ENCODE measurements at regions not wholly inside any gene's neighbourhood (a gene's known extent, or its start where the extent isn't known, plus 50 kb on each side); places are given as distances from the start of the nearest gene placed in this dataset.

DNA sequence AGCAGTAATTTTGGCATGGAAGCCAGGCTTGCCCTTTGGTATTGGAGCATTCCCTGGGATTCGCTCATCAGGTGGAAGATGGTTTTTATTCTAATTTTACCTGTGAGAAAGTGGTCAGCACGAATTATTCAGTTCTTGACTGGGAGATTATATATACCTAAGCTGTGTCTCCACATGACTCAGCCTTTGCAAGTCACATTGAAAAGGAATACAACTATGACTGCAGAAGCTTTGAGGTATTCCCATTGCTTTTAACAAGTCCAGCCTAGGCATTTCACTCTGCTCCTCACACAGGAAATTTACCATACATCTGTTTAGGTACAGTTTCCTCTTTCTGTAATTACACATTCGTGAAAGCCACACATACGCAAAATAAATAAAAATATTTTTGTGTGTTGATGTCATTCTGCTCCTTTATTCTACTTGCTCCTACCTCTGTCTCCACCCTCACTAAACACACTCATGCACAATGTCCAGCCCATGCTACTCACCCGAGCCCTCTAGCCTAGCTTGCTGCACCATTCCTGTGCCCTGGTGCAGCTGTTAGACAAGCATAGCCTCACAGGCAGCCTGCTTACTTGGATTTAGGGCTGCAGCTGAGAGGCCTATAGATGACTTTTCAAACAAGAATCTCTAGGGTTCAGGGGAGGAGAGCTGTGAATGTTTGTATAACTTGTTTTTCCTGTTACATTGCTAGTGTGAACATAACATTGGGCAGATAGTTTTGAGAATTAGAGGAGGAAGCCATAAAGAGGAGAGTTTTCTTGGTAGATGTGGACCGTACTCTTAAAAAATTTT, 504.4 kb upstream of the FAT1 start:
- DNase-seq, result no peak
- no peaks in the 10 kb centered on the region for H3K9me3 ChIP-seq (ENCODE audit: control insufficient read depth, low read length)
- H3K27ac ChIP-seq (ENCODE audit: low read depth in 1 of 2, low read length in 2 of 2), result no peak overlapping the region
- no peak for ATAC-seq (ENCODE audit: low FRiP score)
- no peaks in the 10 kb centered on the region for H3K4me1 ChIP-seq (ENCODE audit: control insufficient read depth in 1 of 2, insufficient read depth in 2 of 2, low read length in 2 of 2)
- H3K27me3 ChIP-seq (ENCODE audit: control insufficient read depth in 1 of 2, insufficient read depth in 2 of 2, low read length in 1 of 2), result no peaks in the 10 kb centered on the region
- 91 to 93% methylated on average over 6 of the region's 6 CpGs for WGBS, 2 donors
- no peak overlapping the region for H3K4me3 ChIP-seq (ENCODE audit: low read length in 2 of 2)
- H3K36me3 ChIP-seq (ENCODE audit: control insufficient read depth in 1 of 2, insufficient read depth in 2 of 2, low read length in 1 of 2), result no peaks in the 10 kb centered on the region
- intact Hi-C loops (cut with DNase I), result no loop called here

DNA sequence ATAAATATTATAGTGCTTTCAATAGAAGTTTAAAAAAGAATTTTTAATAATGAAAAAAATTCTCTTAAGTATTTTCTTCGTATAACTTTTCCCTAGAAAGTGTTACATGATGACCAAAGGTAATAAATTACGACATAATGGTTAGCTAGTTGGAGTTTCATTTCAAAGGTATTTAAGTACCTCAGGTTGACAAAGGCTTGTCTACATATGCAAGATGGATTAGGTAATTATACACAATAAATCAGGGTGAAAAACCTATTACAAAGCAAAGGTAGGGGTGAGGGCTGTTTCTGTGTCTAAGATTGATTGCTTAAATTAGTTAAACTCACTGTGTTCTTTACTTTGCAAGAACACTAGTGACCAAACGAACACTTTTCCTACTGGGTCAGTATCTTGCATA, 508.5 kb upstream of the FAT1 start:
- intact Hi-C loops (cut with DNase I), result no loop called here
- no peaks in the 10 kb centered on the region for H3K27me3 ChIP-seq (ENCODE audit: control insufficient read depth in 1 of 2, insufficient read depth in 2 of 2, low read length in 1 of 2)
- ATAC-seq (ENCODE audit: low FRiP score) (no peak), DNase-seq (no peak)
- H3K4me3 ChIP-seq (ENCODE audit: low read length in 2 of 2), result no peak overlapping the region
- H3K4me1 ChIP-seq (ENCODE audit: control insufficient read depth in 1 of 2, insufficient read depth in 2 of 2, low read length in 2 of 2), result no peaks in the 10 kb centered on the region
- H3K27ac ChIP-seq (ENCODE audit: low read depth in 1 of 2, low read length in 2 of 2), result no peak overlapping the region
- no peaks in the 10 kb centered on the region for H3K36me3 ChIP-seq (ENCODE audit: control insufficient read depth in 1 of 2, insufficient read depth in 2 of 2, low read length in 1 of 2)
- H3K9me3 ChIP-seq (ENCODE audit: control insufficient read depth, low read length), result no peaks in the 10 kb centered on the region
- WGBS, 2 donors, result 86 to 87% methylated on average over 3 of the region's 3 CpGs

DNA sequence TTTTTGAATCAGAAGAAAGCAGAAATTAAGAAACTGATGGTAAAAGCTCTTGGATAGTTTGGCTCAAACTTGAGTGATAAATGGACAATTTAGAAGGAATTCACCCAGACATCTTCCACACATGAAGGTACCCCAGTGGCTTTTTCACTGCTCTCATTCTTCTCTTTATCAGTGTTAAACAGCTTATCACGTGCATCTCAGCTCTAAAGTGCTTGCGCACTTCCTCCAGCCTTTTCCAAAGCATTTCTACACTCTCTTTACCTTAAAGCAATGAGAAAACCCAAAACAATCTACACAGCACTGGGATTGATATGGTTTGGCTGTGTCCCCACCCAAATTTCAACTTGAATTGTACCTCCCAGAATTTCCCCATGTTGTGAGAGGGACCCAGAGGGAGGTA, 509.1 kb upstream of the FAT1 start:
- Histone ChIP-seq H3K36me3 (ENCODE audit: control insufficient read depth in 1 of 2, insufficient read depth in 2 of 2, low read length in 1 of 2) (no peaks in the 10 kb centered on the region), H3K27ac (ENCODE audit: low read depth in 1 of 2, low read length in 2 of 2) (no peak overlapping the region), H3K4me3 (ENCODE audit: low read length in 2 of 2) (no peak overlapping the region), H3K27me3 (ENCODE audit: control insufficient read depth in 1 of 2, insufficient read depth in 2 of 2, low read length in 1 of 2) (no peaks in the 10 kb centered on the region), H3K4me1 (ENCODE audit: control insufficient read depth in 1 of 2, insufficient read depth in 2 of 2, low read length in 2 of 2) (no peaks in the 10 kb centered on the region), H3K9me3 (ENCODE audit: control insufficient read depth, low read length) (no peaks in the 10 kb centered on the region)
- DNase-seq (no peak), ATAC-seq (ENCODE audit: low FRiP score) (no peak)
- 94 to 95% methylated on average over 2 of the region's 2 CpGs for WGBS, 2 donors
- intact Hi-C loops (cut with DNase I), result no loop called here

DNA sequence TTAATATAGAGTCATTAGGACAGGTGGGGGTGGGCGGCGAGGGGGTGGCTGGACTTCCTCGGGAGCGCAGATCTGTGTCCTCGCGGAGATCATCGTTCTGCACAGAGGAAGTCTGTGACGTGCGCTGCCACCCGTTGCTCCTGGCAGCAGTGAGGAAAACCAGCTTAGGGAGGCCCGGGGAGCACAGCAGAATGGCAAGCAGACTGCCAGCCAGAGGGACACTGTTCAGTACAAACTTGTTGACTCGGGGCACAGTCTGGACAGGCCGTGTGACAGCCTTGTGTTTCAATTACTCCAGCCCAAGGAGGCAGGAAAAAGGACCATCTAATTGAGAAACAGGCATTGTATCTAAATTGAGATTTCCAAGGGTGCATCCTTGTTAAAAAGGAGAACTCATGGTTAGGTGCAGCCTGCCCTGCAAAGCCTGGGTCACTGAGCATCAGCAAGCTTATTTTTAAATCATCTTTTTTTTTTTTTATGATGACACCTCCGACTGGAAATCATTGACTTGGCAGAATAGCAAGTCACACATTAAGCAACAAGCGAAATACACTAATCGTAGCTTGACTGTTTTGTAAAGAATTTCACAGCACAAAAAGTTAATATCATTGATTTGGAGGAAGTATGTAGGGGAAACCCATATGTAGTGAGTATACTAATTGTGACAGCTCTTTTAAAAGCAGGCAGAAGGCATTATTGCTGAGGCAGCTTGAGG, 512.0 kb upstream of the FAT1 start:
- WGBS, 2 donors, result 61 to 64% methylated on average over 16 of the region's 16 CpGs
- no peaks in the 10 kb centered on the region for H3K4me1 ChIP-seq (ENCODE audit: control insufficient read depth in 1 of 2, insufficient read depth in 2 of 2, low read length in 2 of 2)
- H3K27me3 ChIP-seq (ENCODE audit: control insufficient read depth in 1 of 2, insufficient read depth in 2 of 2, low read length in 1 of 2), result no peaks in the 10 kb centered on the region
- no peak overlapping the region for H3K4me3 ChIP-seq (ENCODE audit: low read length in 2 of 2)
- intact Hi-C loops (cut with DNase I), result no loop called here
- DNase-seq (no peak), ATAC-seq (ENCODE audit: low FRiP score) (no peak)
- no peak overlapping the region for H3K27ac ChIP-seq (ENCODE audit: low read depth in 1 of 2, low read length in 2 of 2)
- H3K9me3 ChIP-seq (ENCODE audit: control insufficient read depth, low read length), result no peaks in the 10 kb centered on the region
- no peaks in the 10 kb centered on the region for H3K36me3 ChIP-seq (ENCODE audit: control insufficient read depth in 1 of 2, insufficient read depth in 2 of 2, low read length in 1 of 2)

DNA sequence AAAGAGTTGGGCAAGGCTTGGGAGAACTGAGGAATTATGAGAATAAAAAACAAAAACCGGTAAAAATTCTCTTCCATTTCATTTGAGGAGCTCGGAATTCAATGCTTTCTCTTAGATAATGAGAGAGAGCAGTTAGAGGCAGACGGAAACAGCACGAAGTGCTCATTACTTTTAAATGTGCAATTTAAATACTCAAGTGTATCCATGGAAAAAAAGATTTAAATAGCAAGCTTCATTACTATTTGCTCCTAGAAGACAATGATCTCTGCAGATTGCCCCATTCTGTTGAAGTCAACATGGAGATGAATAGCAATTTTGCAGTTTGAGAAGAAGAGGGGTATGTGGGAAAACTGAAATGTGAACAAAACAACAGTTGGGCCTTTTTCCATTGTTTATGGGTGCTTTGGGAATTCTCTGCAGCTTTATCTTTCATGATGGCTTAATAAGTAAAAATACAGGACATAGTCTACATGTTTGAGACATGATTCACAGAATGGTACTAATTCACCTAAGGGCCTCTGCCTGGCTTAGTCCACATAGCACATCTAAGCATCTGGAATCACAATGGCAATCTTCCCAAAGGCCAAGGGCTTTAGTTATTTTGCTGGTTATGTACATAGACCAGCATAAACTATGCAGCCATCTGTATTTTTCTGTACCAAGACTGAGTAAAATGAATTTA, 512.7 kb upstream of the FAT1 start:
- Histone ChIP-seq H3K27ac (ENCODE audit: low read depth in 1 of 2, low read length in 2 of 2) (no peak overlapping the region), H3K36me3 (ENCODE audit: control insufficient read depth in 1 of 2, insufficient read depth in 2 of 2, low read length in 1 of 2) (no peaks in the 10 kb centered on the region), H3K9me3 (ENCODE audit: control insufficient read depth, low read length) (no peaks in the 10 kb centered on the region), H3K27me3 (ENCODE audit: control insufficient read depth in 1 of 2, insufficient read depth in 2 of 2, low read length in 1 of 2) (no peaks in the 10 kb centered on the region), H3K4me1 (ENCODE audit: control insufficient read depth in 1 of 2, insufficient read depth in 2 of 2, low read length in 2 of 2) (no peaks in the 10 kb centered on the region), H3K4me3 (ENCODE audit: low read length in 2 of 2) (no peak overlapping the region)
- ATAC-seq (ENCODE audit: low FRiP score) (no peak), DNase-seq (no peak)
- 89 to 93% methylated on average over 4 of the region's 4 CpGs for WGBS, 2 donors
- intact Hi-C loops (cut with DNase I), result no loop called here

DNA sequence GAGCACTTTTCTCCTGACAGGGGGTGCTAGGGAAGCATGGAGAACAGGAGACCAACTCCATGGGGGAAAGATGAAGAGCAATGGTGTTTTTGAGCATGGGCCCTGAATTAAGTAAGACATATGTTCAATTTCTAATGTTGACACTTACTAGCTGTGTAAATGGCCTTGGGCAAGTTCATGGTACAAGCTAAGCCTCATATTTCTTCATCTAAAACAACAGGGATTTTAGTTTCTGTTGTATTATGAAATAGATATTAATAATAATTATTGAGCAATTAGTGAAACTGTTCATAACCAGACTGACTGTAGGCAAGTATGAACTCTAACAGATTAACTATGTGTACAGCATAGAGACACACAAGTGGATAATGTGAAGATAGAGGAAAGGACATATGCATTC, 515.0 kb upstream of the FAT1 start:
- intact Hi-C loops (cut with DNase I), result no loop called here
- no peaks in the 10 kb centered on the region for H3K36me3 ChIP-seq (ENCODE audit: control insufficient read depth in 1 of 2, insufficient read depth in 2 of 2, low read length in 1 of 2)
- H3K4me3 ChIP-seq (ENCODE audit: low read length in 2 of 2), result no peak overlapping the region
- ATAC-seq (ENCODE audit: low FRiP score) (no peak), DNase-seq (no peak)
- no peak overlapping the region for H3K27ac ChIP-seq (ENCODE audit: low read depth in 1 of 2, low read length in 2 of 2)
- H3K9me3 ChIP-seq (ENCODE audit: control insufficient read depth, low read length), result no peaks in the 10 kb centered on the region
- no peaks in the 10 kb centered on the region for H3K4me1 ChIP-seq (ENCODE audit: control insufficient read depth in 1 of 2, insufficient read depth in 2 of 2, low read length in 2 of 2)
- no peaks in the 10 kb centered on the region for H3K27me3 ChIP-seq (ENCODE audit: control insufficient read depth in 1 of 2, insufficient read depth in 2 of 2, low read length in 1 of 2)

DNA sequence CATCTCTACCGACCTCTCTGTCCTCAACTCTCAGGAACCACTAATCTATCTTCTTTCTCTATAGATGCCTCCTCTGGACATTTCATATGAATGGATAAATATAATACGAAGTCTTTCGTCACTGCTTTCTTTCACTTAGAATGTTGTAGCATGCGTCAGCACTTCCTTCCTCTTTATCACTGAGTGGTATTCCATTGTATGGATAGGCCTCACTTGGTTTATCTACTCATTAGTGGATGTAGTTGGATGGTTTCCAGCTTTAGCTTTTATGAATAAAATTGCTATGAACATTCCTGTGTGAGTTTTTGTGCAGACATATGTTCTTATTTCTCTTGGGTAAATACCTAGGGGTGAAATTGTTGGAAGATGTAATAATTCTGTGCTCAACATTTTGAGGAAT, 528.2 kb upstream of the FAT1 start:
- Histone ChIP-seq H3K36me3 (ENCODE audit: control insufficient read depth in 1 of 2, insufficient read depth in 2 of 2, low read length in 1 of 2) (no peaks in the 10 kb centered on the region), H3K4me1 (ENCODE audit: control insufficient read depth in 1 of 2, insufficient read depth in 2 of 2, low read length in 2 of 2) (no peaks in the 10 kb centered on the region), H3K9me3 (ENCODE audit: control insufficient read depth, low read length) (no peaks in the 10 kb centered on the region), H3K27me3 (ENCODE audit: control insufficient read depth in 1 of 2, insufficient read depth in 2 of 2, low read length in 1 of 2) (no peaks in the 10 kb centered on the region), H3K27ac (ENCODE audit: low read depth in 1 of 2, low read length in 2 of 2) (no peak overlapping the region), H3K4me3 (ENCODE audit: low read length in 2 of 2) (no peak overlapping the region)
- WGBS, 2 donors, result 91 to 96% methylated on average over 4 of the region's 4 CpGs
- no peak for DNase-seq
- ATAC-seq (ENCODE audit: low FRiP score), result no peak
- intact Hi-C loops (cut with DNase I), result no loop called here

DNA sequence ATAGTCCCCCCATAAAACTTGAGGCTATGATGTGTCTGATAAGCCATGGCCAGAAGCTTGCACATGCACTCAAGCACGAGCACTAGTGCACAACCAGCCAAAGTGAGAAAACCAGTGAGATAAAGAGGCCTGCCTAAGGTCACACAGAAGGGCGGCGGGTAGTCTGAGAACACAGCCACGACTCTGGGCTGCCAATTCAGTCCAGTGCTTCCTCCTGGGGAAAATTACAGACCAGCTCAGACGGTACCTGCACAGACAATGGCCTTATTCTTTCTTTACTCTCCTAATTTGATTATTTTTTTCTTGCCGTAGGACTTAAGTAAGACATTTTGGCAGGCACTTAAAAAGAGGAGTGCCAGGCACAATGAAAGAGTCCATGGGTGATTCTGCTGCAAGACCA, 533.2 kb upstream of the FAT1 start:
- no peaks in the 10 kb centered on the region for H3K4me1 ChIP-seq (ENCODE audit: control insufficient read depth in 1 of 2, insufficient read depth in 2 of 2, low read length in 2 of 2)
- no peak overlapping the region for H3K27ac ChIP-seq (ENCODE audit: low read depth in 1 of 2, low read length in 2 of 2)
- 79 to 84% methylated on average over 6 of the region's 6 CpGs for WGBS, 2 donors
- intact Hi-C loops (cut with DNase I), result no loop called here
- no peak for DNase-seq
- H3K36me3 ChIP-seq (ENCODE audit: control insufficient read depth in 1 of 2, insufficient read depth in 2 of 2, low read length in 1 of 2), result no peaks in the 10 kb centered on the region
- no peaks in the 10 kb centered on the region for H3K27me3 ChIP-seq (ENCODE audit: control insufficient read depth in 1 of 2, insufficient read depth in 2 of 2, low read length in 1 of 2)
- no peak overlapping the region for H3K4me3 ChIP-seq (ENCODE audit: low read length in 2 of 2)
- H3K9me3 ChIP-seq (ENCODE audit: control insufficient read depth, low read length), result no peaks in the 10 kb centered on the region
- no peak for ATAC-seq (ENCODE audit: low FRiP score)

All from aorta (tissue), 5 donors.